ENCODE measurements at regions not wholly inside any gene's neighbourhood (a gene's known extent, or its start where the extent isn't known, plus 50 kb on each side); places are given as distances from the start of the nearest gene placed in this dataset.

GRCh38 chr16:64381979-64382378, 739.9 kb downstream of the CDH11 start:
- peaks cover 3% of the 10 kb centered on the region; the same call in 1 of the 2 replicates for H3K36me3 ChIP-seq (ENCODE audit: control insufficient read depth, low read length)
- no peak overlapping the region for H3K4me2 ChIP-seq (ENCODE audit: low read length)
- no peak overlapping the region for H3K4me3 ChIP-seq (ENCODE audit: low read length)
- no peaks in the 10 kb centered on the region for H3K27me3 ChIP-seq (ENCODE audit: control insufficient read depth, low read length)
- H3K79me2 ChIP-seq (ENCODE audit: control insufficient read depth, low read length), result no peaks in the 10 kb centered on the region
- TF ChIP-seq EZH2phosphoT487 (IDR thresholded peaks at IDR 0.05; ENCODE audit: borderline replicate concordance, low read length) (no peak), CTCF (IDR thresholded peaks at IDR 0.05; ENCODE audit: low read depth, low read length, poor library complexity, severe bottlenecking) (no peak)
- no peaks in the 10 kb centered on the region for H3F3A ChIP-seq (ENCODE audit: control insufficient read depth, insufficient read depth)
- no peaks in the 10 kb centered on the region for H3K4me1 ChIP-seq (ENCODE audit: control insufficient read depth, low read length)
- H3K9me2 ChIP-seq (replicated peaks; ENCODE audit: control insufficient read depth, low read length), result no peaks in the 10 kb centered on the region
- peaks cover 28% of the 10 kb centered on the region for H3K9me3 ChIP-seq (ENCODE audit: control insufficient read depth, insufficient read depth, low read length)
- no peaks in the 10 kb centered on the region for H4K20me1 ChIP-seq (ENCODE audit: control insufficient read depth, insufficient read depth, low read depth, low read length)
- H3K27ac ChIP-seq (ENCODE audit: low read depth, low read length), result no peak overlapping the region

- no peak overlapping the region for H3K4me2 ChIP-seq (ENCODE audit: low read length)
- no peaks in the 10 kb centered on the region for H3K27me3 ChIP-seq (ENCODE audit: control insufficient read depth, low read length)
- no peak overlapping the region for H3K4me3 ChIP-seq (ENCODE audit: low read length)
- H3F3A ChIP-seq (ENCODE audit: control insufficient read depth, insufficient read depth), result no peaks in the 10 kb centered on the region
- no peaks in the 10 kb centered on the region for H3K9me2 ChIP-seq (replicated peaks; ENCODE audit: control insufficient read depth, low read length)
- H3K27ac ChIP-seq (ENCODE audit: low read depth, low read length), result no peak overlapping the region
- H3K4me1 ChIP-seq (ENCODE audit: control insufficient read depth, low read length), result no peaks in the 10 kb centered on the region
- no peaks in the 10 kb centered on the region for H3K79me2 ChIP-seq (ENCODE audit: control insufficient read depth, low read length)
- TF ChIP-seq CTCF (IDR thresholded peaks at IDR 0.05; ENCODE audit: low read depth, low read length, poor library complexity, severe bottlenecking), result no peak
- no peak for TF ChIP-seq EZH2phosphoT487 (IDR thresholded peaks at IDR 0.05; ENCODE audit: borderline replicate concordance, low read length)
- H4K20me1 ChIP-seq (ENCODE audit: control insufficient read depth, insufficient read depth, low read depth, low read length), result no peaks in the 10 kb centered on the region
- peaks cover 31% of the 10 kb centered on the region for H3K9me3 ChIP-seq (ENCODE audit: control insufficient read depth, insufficient read depth, low read length)
- H3K36me3 ChIP-seq (ENCODE audit: control insufficient read depth, low read length), result peaks cover 3% of the 10 kb centered on the region; the same call in 1 of the 2 replicates
Measured at GRCh38 chr16:64380751-64381150, 741.1 kb downstream of the CDH11 start.

GRCh38 chr16:64375391-64375980, 746.4 kb downstream of the CDH11 start:
- no peaks in the 10 kb centered on the region for H3K79me2 ChIP-seq (ENCODE audit: control insufficient read depth, low read length)
- no peak overlapping the region for H3K27ac ChIP-seq (ENCODE audit: low read depth, low read length)
- no peak overlapping the region for H3K4me2 ChIP-seq (ENCODE audit: low read length)
- H3K4me3 ChIP-seq (ENCODE audit: low read length), result no peak overlapping the region
- no peaks in the 10 kb centered on the region for H3K27me3 ChIP-seq (ENCODE audit: control insufficient read depth, low read length)
- TF ChIP-seq EZH2phosphoT487 (IDR thresholded peaks at IDR 0.05; ENCODE audit: borderline replicate concordance, low read length) (no peak), CTCF (IDR thresholded peaks at IDR 0.05; ENCODE audit: low read depth, low read length, poor library complexity, severe bottlenecking) (no peak)
- H4K20me1 ChIP-seq (ENCODE audit: control insufficient read depth, insufficient read depth, low read depth, low read length), result no peaks in the 10 kb centered on the region
- H3K36me3 ChIP-seq (ENCODE audit: control insufficient read depth, low read length), result no peaks in the 10 kb centered on the region
- H3K9me2 ChIP-seq (replicated peaks; ENCODE audit: control insufficient read depth, low read length), result no peaks in the 10 kb centered on the region
- H3K4me1 ChIP-seq (ENCODE audit: control insufficient read depth, low read length), result no peaks in the 10 kb centered on the region
- H3K9me3 ChIP-seq (ENCODE audit: control insufficient read depth, insufficient read depth, low read length), result peaks cover 8% of the 10 kb centered on the region; the same call in 1 of the 2 replicates
- H3F3A ChIP-seq (ENCODE audit: control insufficient read depth, insufficient read depth), result no peaks in the 10 kb centered on the region

Data from DOHH2 (cell line).